SU-DHL-6 (cell line): ENCODE measurements at regions not wholly inside any gene's neighbourhood (a gene's known extent, or its start where the extent isn't known, plus 50 kb on each side); places are given as distances from the start of the nearest gene placed in this dataset.

Source experiments
- H2AFZ ChIP-seq: fragments of 200-600 bp; sonication (generic); 2 replicates; pipeline ENCODE4 v1.6.1; 2014; ENCODE audit warnings: low read depth, mild to moderate bottlenecking, moderate library complexity, mixed read lengths, antibody characterized with exemption, low read length; ENCODE audit not compliant: severe bottlenecking
- H3F3A ChIP-seq: fragments of 200-600 bp; shearing (Covaris generic); 2 replicates; pipeline ENCODE4 v1.6.0; 2016; ENCODE audit warnings: antibody characterized with exemption, mild to moderate bottlenecking; ENCODE audit not compliant: insufficient read depth
- H3K27ac ChIP-seq: fragments of 200-600 bp; sonication (generic); 2 replicates; pipeline ENCODE4 v1.5.1; 2016; ENCODE audit warnings: low read depth, mild to moderate bottlenecking, low read length, moderate library complexity, mixed read lengths
- H3K27me3 ChIP-seq: fragments of 200-600 bp; sonication (generic), shearing (Covaris generic); 2 replicates; pipeline ENCODE4 v1.6.0; 2014; ENCODE audit warnings: mild to moderate bottlenecking, low read length
- H3K36me3 ChIP-seq: fragments of 200-600 bp; sonication (generic); 2 replicates; pipeline ENCODE4 v1.6.1; 2014; ENCODE audit warnings: mild to moderate bottlenecking, low read length, mixed read lengths
- H3K4me2 ChIP-seq: fragments of 300-600, 200-600 bp; shearing (Covaris generic), sonication (generic); 2 replicates; pipeline ENCODE4 v1.6.0; 2014; ENCODE audit warnings: low read length, low read depth, mild to moderate bottlenecking; ENCODE audit not compliant: poor library complexity, severe bottlenecking
- H3K4me3 ChIP-seq: fragments of 200-600 bp; sonication (generic); 2 replicates; pipeline ENCODE4 v1.5.1; 2014; ENCODE audit warnings: antibody characterized with exemption, low read length, mild to moderate bottlenecking, mixed read lengths; ENCODE audit not compliant: insufficient read depth, poor library complexity, severe bottlenecking
- H3K79me2 ChIP-seq: fragments of 200-600 bp; sonication (generic); 2 replicates; pipeline ENCODE4 v1.6.1; 2014; ENCODE audit warnings: mild to moderate bottlenecking, low read length, moderate library complexity; ENCODE audit not compliant: insufficient read depth
- H3K9ac ChIP-seq: fragments of 200-600 bp; sonication (generic); 2 replicates; pipeline ENCODE4 v1.7.0; 2014; ENCODE audit warnings: mild to moderate bottlenecking, low read length
- H3K9me2 ChIP-seq: fragments of 200-600 bp; sonication (generic); replicated peaks from 2 replicates; pipeline ENCODE4 v1.6.1; 2014; ENCODE audit warnings: low read length; ENCODE audit not compliant: insufficient read depth
- H3K9me3 ChIP-seq: fragments of 200-600 bp; sonication (generic); 2 replicates; pipeline ENCODE4 v1.6.1; 2014; ENCODE audit warnings: low read length, mixed read lengths; ENCODE audit not compliant: insufficient read depth
- H4K20me1 ChIP-seq: fragments of 200-600 bp; sonication (generic); 2 replicates; pipeline ENCODE4 v1.6.1; 2014; ENCODE audit warnings: low read depth, mild to moderate bottlenecking, antibody characterized with exemption, low read length, moderate library complexity, mixed read lengths
- EZH2phosphoT487 ChIP-seq: fragments of 200-600 bp; sonication (generic), shearing (Covaris generic); conservative IDR thresholded peaks from 2 replicates; pipeline ENCODE4 v1.6.1; 2018; ENCODE audit warnings: mild to moderate bottlenecking, antibody characterized with exemption, low read length, moderate library complexity, mixed read lengths
- TF ChIP-seq, protein P1 (sequence below): fragments of 200-600 bp; sonication (generic); IDR thresholded peaks from one replicate; pipeline ENCODE4 v1.5.1; 2017; ENCODE audit warnings: antibody characterized with exemption, mild to moderate bottlenecking, low read length, moderate library complexity; ENCODE audit not compliant: insufficient read depth, poor library complexity, severe bottlenecking

DNA sequence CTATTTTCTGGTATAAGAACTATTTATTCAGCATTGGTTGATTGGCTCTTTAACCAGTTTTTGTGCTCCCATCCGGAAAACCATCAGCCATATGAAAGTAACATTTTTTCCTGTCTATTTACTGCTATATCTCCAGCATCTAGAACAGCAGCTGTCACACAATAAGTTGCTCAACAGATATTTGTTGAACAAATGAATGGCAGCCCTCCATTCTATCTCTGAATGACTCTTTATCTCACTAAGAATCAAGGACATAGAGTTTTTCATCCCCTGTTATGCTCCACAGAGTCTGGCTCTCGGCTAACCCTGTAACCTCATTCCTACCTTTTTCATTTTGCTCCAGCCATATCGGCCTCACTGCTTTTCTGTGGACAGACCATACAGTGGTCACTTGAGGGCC, 145.5 kb downstream of the SLITRK6 start:
- no peak overlapping the region for H3K9ac ChIP-seq
- H3K4me3 ChIP-seq, result no peak overlapping the region
- H3K9me3 ChIP-seq, result no peaks in the 10 kb centered on the region
- H3K27me3 ChIP-seq, result no peaks in the 10 kb centered on the region
- no peak overlapping the region for H2AFZ ChIP-seq
- H4K20me1 ChIP-seq, result no peaks in the 10 kb centered on the region
- TF ChIP-seq, protein P1, sequence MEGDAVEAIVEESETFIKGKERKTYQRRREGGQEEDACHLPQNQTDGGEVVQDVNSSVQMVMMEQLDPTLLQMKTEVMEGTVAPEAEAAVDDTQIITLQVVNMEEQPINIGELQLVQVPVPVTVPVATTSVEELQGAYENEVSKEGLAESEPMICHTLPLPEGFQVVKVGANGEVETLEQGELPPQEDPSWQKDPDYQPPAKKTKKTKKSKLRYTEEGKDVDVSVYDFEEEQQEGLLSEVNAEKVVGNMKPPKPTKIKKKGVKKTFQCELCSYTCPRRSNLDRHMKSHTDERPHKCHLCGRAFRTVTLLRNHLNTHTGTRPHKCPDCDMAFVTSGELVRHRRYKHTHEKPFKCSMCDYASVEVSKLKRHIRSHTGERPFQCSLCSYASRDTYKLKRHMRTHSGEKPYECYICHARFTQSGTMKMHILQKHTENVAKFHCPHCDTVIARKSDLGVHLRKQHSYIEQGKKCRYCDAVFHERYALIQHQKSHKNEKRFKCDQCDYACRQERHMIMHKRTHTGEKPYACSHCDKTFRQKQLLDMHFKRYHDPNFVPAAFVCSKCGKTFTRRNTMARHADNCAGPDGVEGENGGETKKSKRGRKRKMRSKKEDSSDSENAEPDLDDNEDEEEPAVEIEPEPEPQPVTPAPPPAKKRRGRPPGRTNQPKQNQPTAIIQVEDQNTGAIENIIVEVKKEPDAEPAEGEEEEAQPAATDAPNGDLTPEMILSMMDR, result no peak
- no peak for TF ChIP-seq EZH2phosphoT487
- H3K9me2 ChIP-seq, result no peaks in the 10 kb centered on the region
- no peaks in the 10 kb centered on the region for H3K79me2 ChIP-seq
- no peak overlapping the region for H3K4me2 ChIP-seq
- no peak overlapping the region for H3K27ac ChIP-seq
- H3F3A ChIP-seq, result no peaks in the 10 kb centered on the region
- no peaks in the 10 kb centered on the region for H3K36me3 ChIP-seq

DNA sequence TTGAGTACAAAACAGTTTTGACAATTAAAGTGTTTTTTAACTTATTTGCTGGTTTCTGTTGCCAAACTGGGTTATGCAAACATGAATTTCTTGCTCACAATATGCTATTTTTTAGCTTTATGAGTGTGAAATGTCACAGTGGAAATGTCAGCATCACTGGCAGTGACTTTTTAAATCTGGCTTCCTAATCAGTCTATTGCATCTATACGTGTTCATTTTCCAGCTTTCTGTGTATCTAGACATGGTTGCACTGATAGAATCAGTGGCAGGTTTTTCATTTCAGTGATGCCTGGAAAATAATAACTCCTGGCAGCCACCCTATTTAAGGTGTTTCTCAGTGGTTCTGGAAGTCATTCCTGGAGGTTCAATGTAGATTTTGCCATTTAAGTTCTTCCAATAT, 146.7 kb downstream of the SLITRK6 start:
- H4K20me1 ChIP-seq, result no peaks in the 10 kb centered on the region
- H3K9me3 ChIP-seq, result no peaks in the 10 kb centered on the region
- no peak overlapping the region for H3K4me2 ChIP-seq
- H3F3A ChIP-seq, result no peaks in the 10 kb centered on the region
- no peaks in the 10 kb centered on the region for H3K27me3 ChIP-seq
- no peak overlapping the region for H3K27ac ChIP-seq
- no peaks in the 10 kb centered on the region for H3K79me2 ChIP-seq
- H3K4me3 ChIP-seq, result no peak overlapping the region
- H2AFZ ChIP-seq, result no peak overlapping the region
- no peak overlapping the region for H3K9ac ChIP-seq
- TF ChIP-seq, protein P1, result no peak
- no peak for TF ChIP-seq EZH2phosphoT487
- no peaks in the 10 kb centered on the region for H3K36me3 ChIP-seq
- H3K9me2 ChIP-seq, result no peaks in the 10 kb centered on the region

- Histone ChIP-seq H3K9me3 (no peaks in the 10 kb centered on the region), H3K4me2 (no peak overlapping the region), H4K20me1 (no peaks in the 10 kb centered on the region), H3K9ac (no peak overlapping the region), H3K79me2 (no peaks in the 10 kb centered on the region), H3K9me2 (no peaks in the 10 kb centered on the region), H3K27ac (no peak overlapping the region), H3F3A (no peaks in the 10 kb centered on the region), H3K36me3 (no peaks in the 10 kb centered on the region), H2AFZ (no peak overlapping the region), H3K27me3 (no peaks in the 10 kb centered on the region), H3K4me3 (no peak overlapping the region)
- TF ChIP-seq, protein P1, result no peak
- TF ChIP-seq EZH2phosphoT487, result no peak
These were observed 147.8 kb downstream of the SLITRK6 start for GRCh38 chr13:85651440-85651839.
